ENCODE measurements at regions not wholly inside any gene's neighbourhood (a gene's known extent, or its start where the extent isn't known, plus 50 kb on each side); places are given as distances from the start of the nearest gene placed in this dataset.

DNA sequence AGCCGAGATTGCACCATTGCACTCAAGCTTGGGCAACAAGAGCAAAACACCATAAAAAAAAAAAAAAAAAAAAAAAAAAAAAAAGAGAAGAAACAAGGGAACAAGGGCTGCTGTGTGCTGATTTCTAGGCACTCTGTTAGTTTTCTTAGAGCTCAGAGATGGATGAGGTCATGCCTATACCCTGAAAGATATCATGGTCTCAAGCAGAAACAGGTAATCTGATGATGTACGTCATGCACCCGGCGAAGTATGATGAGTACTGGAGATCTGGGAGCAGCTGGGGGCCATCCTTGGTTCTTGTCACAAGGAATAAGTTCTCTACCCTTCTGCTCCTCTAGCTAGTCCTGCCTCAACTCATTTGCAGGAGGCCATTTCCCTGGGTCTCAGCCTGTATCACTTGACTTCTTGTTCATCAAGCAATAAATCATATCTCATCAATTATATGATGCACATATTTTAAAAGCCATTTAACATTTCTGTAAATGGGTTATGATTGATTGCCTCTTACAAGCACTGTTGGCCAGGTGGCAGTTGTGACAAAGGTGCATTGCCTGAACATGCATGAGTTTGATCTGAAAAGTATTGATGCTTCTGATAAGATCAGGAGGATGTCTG is 517.2 kb downstream of the DHX35 start:
- Histone ChIP-seq H3K27ac (ENCODE audit: low read depth, low read length, poor library complexity, severe bottlenecking) (no peak overlapping the region), H3K9ac (ENCODE audit: low read length) (no peak overlapping the region), H4K20me1 (ENCODE audit: insufficient read depth, low read length) (no peaks in the 10 kb centered on the region), H3K4me1 (ENCODE audit: insufficient read depth, low read length, severe bottlenecking) (no peaks in the 10 kb centered on the region), H3K27me3 (ENCODE audit: insufficient read depth, low read length) (no peaks in the 10 kb centered on the region), H2AFZ (ENCODE audit: low read length) (no peak overlapping the region), H3K9me3 (ENCODE audit: low read length) (no peaks in the 10 kb centered on the region), H3K9me2 (ENCODE audit: low read depth, low read length) (no peaks in the 10 kb centered on the region), H3K4me2 (ENCODE audit: low read length) (no peak overlapping the region), H3K36me3 (ENCODE audit: insufficient read depth, low read length) (no peaks in the 10 kb centered on the region), H3K79me2 (ENCODE audit: insufficient read depth, low read length) (no peaks in the 10 kb centered on the region), H3F3A (ENCODE audit: insufficient read depth, low read length) (no peaks in the 10 kb centered on the region), H3K4me3 (ENCODE audit: low read depth, low read length, poor library complexity, severe bottlenecking) (no peak overlapping the region)
- TF ChIP-seq, protein P1, sequence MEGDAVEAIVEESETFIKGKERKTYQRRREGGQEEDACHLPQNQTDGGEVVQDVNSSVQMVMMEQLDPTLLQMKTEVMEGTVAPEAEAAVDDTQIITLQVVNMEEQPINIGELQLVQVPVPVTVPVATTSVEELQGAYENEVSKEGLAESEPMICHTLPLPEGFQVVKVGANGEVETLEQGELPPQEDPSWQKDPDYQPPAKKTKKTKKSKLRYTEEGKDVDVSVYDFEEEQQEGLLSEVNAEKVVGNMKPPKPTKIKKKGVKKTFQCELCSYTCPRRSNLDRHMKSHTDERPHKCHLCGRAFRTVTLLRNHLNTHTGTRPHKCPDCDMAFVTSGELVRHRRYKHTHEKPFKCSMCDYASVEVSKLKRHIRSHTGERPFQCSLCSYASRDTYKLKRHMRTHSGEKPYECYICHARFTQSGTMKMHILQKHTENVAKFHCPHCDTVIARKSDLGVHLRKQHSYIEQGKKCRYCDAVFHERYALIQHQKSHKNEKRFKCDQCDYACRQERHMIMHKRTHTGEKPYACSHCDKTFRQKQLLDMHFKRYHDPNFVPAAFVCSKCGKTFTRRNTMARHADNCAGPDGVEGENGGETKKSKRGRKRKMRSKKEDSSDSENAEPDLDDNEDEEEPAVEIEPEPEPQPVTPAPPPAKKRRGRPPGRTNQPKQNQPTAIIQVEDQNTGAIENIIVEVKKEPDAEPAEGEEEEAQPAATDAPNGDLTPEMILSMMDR (IDR thresholded peaks at IDR 0.05; ENCODE audit: low read length): no peak
- TF ChIP-seq EZH2 (IDR thresholded peaks at IDR 0.05; ENCODE audit: borderline replicate concordance, low read length): no peak

- Histone ChIP-seq H3K27ac (ENCODE audit: low read depth, low read length, poor library complexity, severe bottlenecking) (no peak overlapping the region), H2AFZ (ENCODE audit: low read length) (no peak overlapping the region)
- no peak for TF ChIP-seq EZH2 (IDR thresholded peaks at IDR 0.05; ENCODE audit: borderline replicate concordance, low read length)
These were observed 512.7 kb downstream of the DHX35 start for GRCh38 chr20:39474879-39475278.

DNA sequence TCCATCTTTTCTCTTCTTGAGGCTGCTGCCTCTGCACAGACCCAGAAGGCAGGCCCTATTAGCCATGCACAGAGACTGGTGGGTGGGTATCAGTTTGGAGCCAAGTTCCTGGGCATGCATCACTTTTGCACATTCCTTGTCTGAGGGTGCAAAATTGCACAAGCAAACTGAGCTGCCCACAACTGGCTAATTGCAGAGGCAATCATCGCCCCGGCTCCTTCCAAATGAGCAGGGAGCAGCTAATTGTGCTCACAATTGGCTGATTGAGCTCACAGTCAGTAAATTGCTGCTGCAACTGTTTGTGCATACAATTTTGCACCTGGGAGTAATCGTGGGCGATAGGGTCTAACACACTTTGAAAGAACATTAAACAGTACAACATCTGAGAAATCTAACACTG is 511.4 kb downstream of the DHX35 start:
- Histone ChIP-seq H3K9me2 (ENCODE audit: low read depth, low read length) (no peaks in the 10 kb centered on the region), H3K9me3 (ENCODE audit: low read length) (no peaks in the 10 kb centered on the region), H3F3A (ENCODE audit: insufficient read depth, low read length) (no peaks in the 10 kb centered on the region), H3K4me1 (ENCODE audit: insufficient read depth, low read length, severe bottlenecking) (no peaks in the 10 kb centered on the region), H4K20me1 (ENCODE audit: insufficient read depth, low read length) (no peaks in the 10 kb centered on the region), H3K27me3 (ENCODE audit: insufficient read depth, low read length) (no peaks in the 10 kb centered on the region), H2AFZ (ENCODE audit: low read length) (no peak overlapping the region), H3K79me2 (ENCODE audit: insufficient read depth, low read length) (no peaks in the 10 kb centered on the region), H3K36me3 (ENCODE audit: insufficient read depth, low read length) (no peaks in the 10 kb centered on the region), H3K4me3 (ENCODE audit: low read depth, low read length, poor library complexity, severe bottlenecking) (no peak overlapping the region), H3K4me2 (ENCODE audit: low read length) (no peak overlapping the region), H3K27ac (ENCODE audit: low read depth, low read length, poor library complexity, severe bottlenecking) (no peak overlapping the region), H3K9ac (ENCODE audit: low read length) (no peak overlapping the region)
- TF ChIP-seq, protein P1 (IDR thresholded peaks at IDR 0.05; ENCODE audit: low read length): no peak
- TF ChIP-seq EZH2 (IDR thresholded peaks at IDR 0.05; ENCODE audit: borderline replicate concordance, low read length): no peak

More at GRCh38 chr20:39474879-39475278, 512.7 kb downstream of the DHX35 start:
- no peaks in the 10 kb centered on the region for H4K20me1 ChIP-seq (ENCODE audit: insufficient read depth, low read length)
- no peak overlapping the region for H3K9ac ChIP-seq (ENCODE audit: low read length)
- H3K79me2 ChIP-seq (ENCODE audit: insufficient read depth, low read length): no peaks in the 10 kb centered on the region
- H3K4me2 ChIP-seq (ENCODE audit: low read length): no peak overlapping the region
- H3K4me1 ChIP-seq (ENCODE audit: insufficient read depth, low read length, severe bottlenecking): no peaks in the 10 kb centered on the region
- H3F3A ChIP-seq (ENCODE audit: insufficient read depth, low read length): no peaks in the 10 kb centered on the region
- no peaks in the 10 kb centered on the region for H3K9me2 ChIP-seq (ENCODE audit: low read depth, low read length)
- H3K27me3 ChIP-seq (ENCODE audit: insufficient read depth, low read length): no peaks in the 10 kb centered on the region
- H3K36me3 ChIP-seq (ENCODE audit: insufficient read depth, low read length): no peaks in the 10 kb centered on the region
- no peaks in the 10 kb centered on the region for H3K9me3 ChIP-seq (ENCODE audit: low read length)
- H3K4me3 ChIP-seq (ENCODE audit: low read depth, low read length, poor library complexity, severe bottlenecking): no peak overlapping the region

DNA sequence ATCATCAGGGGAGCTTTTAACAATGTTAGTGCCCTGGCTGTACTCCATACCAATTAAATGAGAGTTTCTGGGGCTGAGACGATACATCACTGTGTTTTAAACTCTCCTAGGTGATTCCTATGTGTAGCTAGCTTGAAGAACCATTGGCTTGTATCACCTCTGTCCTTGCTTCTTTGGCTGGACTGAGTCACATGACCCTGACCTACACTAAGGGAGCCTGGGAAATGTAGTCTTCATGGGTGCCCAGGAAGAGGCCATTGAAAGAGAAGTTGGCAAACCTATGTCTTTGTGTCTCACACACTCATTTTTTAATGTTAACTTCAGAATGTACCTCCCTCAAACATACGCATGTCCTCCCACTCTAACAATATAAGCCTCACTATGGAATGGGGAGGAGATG is 506.6 kb downstream of the DHX35 start:
- Histone ChIP-seq H3K79me2 (ENCODE audit: insufficient read depth, low read length) (no peaks in the 10 kb centered on the region), H2AFZ (ENCODE audit: low read length) (no peak overlapping the region), H3K4me2 (ENCODE audit: low read length) (no peak overlapping the region), H3K4me1 (ENCODE audit: insufficient read depth, low read length, severe bottlenecking) (no peaks in the 10 kb centered on the region), H3K36me3 (ENCODE audit: insufficient read depth, low read length) (no peaks in the 10 kb centered on the region), H3K9me3 (ENCODE audit: low read length) (no peaks in the 10 kb centered on the region), H3K27me3 (ENCODE audit: insufficient read depth, low read length) (no peaks in the 10 kb centered on the region), H3K4me3 (ENCODE audit: low read depth, low read length, poor library complexity, severe bottlenecking) (no peak overlapping the region), H4K20me1 (ENCODE audit: insufficient read depth, low read length) (no peaks in the 10 kb centered on the region), H3K9ac (ENCODE audit: low read length) (no peak overlapping the region), H3F3A (ENCODE audit: insufficient read depth, low read length) (no peaks in the 10 kb centered on the region), H3K27ac (ENCODE audit: low read depth, low read length, poor library complexity, severe bottlenecking) (no peak overlapping the region), H3K9me2 (ENCODE audit: low read depth, low read length) (no peaks in the 10 kb centered on the region)
- no peak for TF ChIP-seq EZH2 (IDR thresholded peaks at IDR 0.05; ENCODE audit: borderline replicate concordance, low read length)
- TF ChIP-seq, protein P1 (IDR thresholded peaks at IDR 0.05; ENCODE audit: low read length): no peak
